OCI-LY1 (cell line): ENCODE measurements at regions not wholly inside any gene's neighbourhood (a gene's known extent, or its start where the extent isn't known, plus 50 kb on each side); places are given as distances from the start of the nearest gene placed in this dataset.

Experiments
- H2AFZ ChIP-seq: fragments of 200-600 bp; sonication (generic), shearing (Covaris generic); 2 replicates; pipeline ENCODE4 v1.6.0; 2014; ENCODE audit warnings: antibody characterized with exemption, mild to moderate bottlenecking, low read length
- H3F3A ChIP-seq: fragments of 200-600 bp; sonication (generic), shearing (Covaris generic); 2 replicates; pipeline ENCODE4 v1.6.0; 2014; ENCODE audit warnings: mild to moderate bottlenecking, antibody characterized with exemption, low read length, moderate library complexity; ENCODE audit not compliant: insufficient read depth
- H3K27ac ChIP-seq: fragments of 200-600 bp; sonication (generic); 2 replicates; pipeline ENCODE4 v1.5.1; 2014; ENCODE audit warnings: low read length, mixed run types, mild to moderate bottlenecking, low read depth; ENCODE audit not compliant: poor library complexity, severe bottlenecking
- H3K27me3 ChIP-seq: fragments of 200-600 bp; sonication (generic); 2 replicates; pipeline ENCODE4 v1.6.0; 2014; ENCODE audit warnings: antibody characterized with exemption, mild to moderate bottlenecking, low read length, moderate library complexity; ENCODE audit not compliant: insufficient read depth
- H3K36me3 ChIP-seq: fragments of 200-600 bp; sonication (generic); 2 replicates; pipeline ENCODE4 v1.6.1; 2014; ENCODE audit warnings: mild to moderate bottlenecking, antibody characterized with exemption, low read length, moderate library complexity, mixed read lengths; ENCODE audit not compliant: insufficient read depth
- H3K4me1 ChIP-seq: fragments of 200-600 bp; sonication (generic); 2 replicates; pipeline ENCODE4 v1.5.1; 2014; ENCODE audit warnings: mild to moderate bottlenecking, low read length, moderate library complexity; ENCODE audit not compliant: insufficient read depth, severe bottlenecking
- H3K4me2 ChIP-seq: fragments of 200-600 bp; sonication (generic), shearing (Covaris generic); 2 replicates; pipeline ENCODE4 v1.6.1; 2014; ENCODE audit warnings: low read length
- H3K4me3 ChIP-seq: fragments of 200-600 bp; sonication (generic); 2 replicates; pipeline ENCODE4 v1.5.1; 2014; ENCODE audit warnings: low read length, low read depth, mild to moderate bottlenecking, mixed read lengths; ENCODE audit not compliant: poor library complexity, severe bottlenecking
- H3K79me2 ChIP-seq: fragments of 200-600 bp; shearing (Covaris generic); 2 replicates; pipeline ENCODE4 v1.6.1; 2016; ENCODE audit warnings: mixed run types, low read length, mixed read lengths; ENCODE audit not compliant: insufficient read depth
- H3K9ac ChIP-seq: fragments of 200-600 bp; sonication (generic), shearing (Covaris generic); 2 replicates; pipeline ENCODE4 v1.6.1; 2014; ENCODE audit warnings: mild to moderate bottlenecking, low read length, mixed read lengths
- H3K9me2 ChIP-seq: fragments of 200-600 bp; sonication (generic), shearing (Covaris generic); 2 replicates; pipeline ENCODE4 v1.6.1; 2014; ENCODE audit warnings: low read depth, mild to moderate bottlenecking, low read length, mixed read lengths
- H3K9me3 ChIP-seq: fragments of 200-600 bp; shearing (Covaris generic); 2 replicates; pipeline ENCODE4 v1.6.1; 2014; ENCODE audit warnings: low read length, mixed read lengths
- H4K20me1 ChIP-seq: fragments of 200-600 bp; sonication (generic), shearing (Covaris generic); 2 replicates; pipeline ENCODE4 v1.6.0; 2016; ENCODE audit warnings: mild to moderate bottlenecking, low read length; ENCODE audit not compliant: insufficient read depth
- CTCF ChIP-seq: fragments of 200-600 bp; sonication (generic), shearing (Covaris generic); IDR thresholded peaks from 2 replicates; pipeline ENCODE4 v1.5.1; 2017; ENCODE audit warnings: mild to moderate bottlenecking, antibody characterized with exemption, low read length, moderate library complexity, mixed read lengths
- EZH2 ChIP-seq: fragments of 200-600 bp; sonication (generic), shearing (Covaris generic); IDR thresholded peaks from 2 replicates; pipeline ENCODE4 v1.8.0; 2017; ENCODE audit warnings: borderline replicate concordance, mixed run types, mild to moderate bottlenecking, antibody characterized with exemption, low read length, moderate library complexity, mixed read lengths

GRCh38 chr2:115946341-115946740 lies 1503.9 kb downstream of the DPP10 start:
- no peaks in the 10 kb centered on the region for H3K79me2 ChIP-seq
- TF ChIP-seq CTCF = no peak
- no peak for TF ChIP-seq EZH2
- no peaks in the 10 kb centered on the region for H3K36me3 ChIP-seq
- no peak overlapping the region for H3K4me2 ChIP-seq
- H3K9ac ChIP-seq = no peak overlapping the region
- no peaks in the 10 kb centered on the region for H3K4me1 ChIP-seq
- H3K27me3 ChIP-seq = no peaks in the 10 kb centered on the region
- H3F3A ChIP-seq = no peaks in the 10 kb centered on the region
- H3K9me3 ChIP-seq = no peaks in the 10 kb centered on the region
- no peaks in the 10 kb centered on the region for H3K9me2 ChIP-seq
- no peak overlapping the region for H2AFZ ChIP-seq
- no peaks in the 10 kb centered on the region for H4K20me1 ChIP-seq
- no peak overlapping the region for H3K27ac ChIP-seq
- H3K4me3 ChIP-seq = no peak overlapping the region

GRCh38 chr2:115946891-115947290 lies 1504.5 kb downstream of the DPP10 start:
- H3K36me3 ChIP-seq = no peaks in the 10 kb centered on the region
- no peaks in the 10 kb centered on the region for H3K27me3 ChIP-seq
- H2AFZ ChIP-seq = no peak overlapping the region
- TF ChIP-seq EZH2 (no peak), CTCF (no peak)
- H3K79me2 ChIP-seq = no peaks in the 10 kb centered on the region
- no peak overlapping the region for H3K27ac ChIP-seq
- H3K4me2 ChIP-seq = no peak overlapping the region
- no peaks in the 10 kb centered on the region for H3K9me3 ChIP-seq
- no peaks in the 10 kb centered on the region for H3K4me1 ChIP-seq
- no peaks in the 10 kb centered on the region for H3F3A ChIP-seq
- no peak overlapping the region for H3K4me3 ChIP-seq
- no peak overlapping the region for H3K9ac ChIP-seq
- H4K20me1 ChIP-seq = no peaks in the 10 kb centered on the region
- H3K9me2 ChIP-seq = no peaks in the 10 kb centered on the region

- no peak for TF ChIP-seq EZH2
- no peak for TF ChIP-seq CTCF
- Histone ChIP-seq H3K4me2 (no peak overlapping the region), H3K4me1 (no peaks in the 10 kb centered on the region), H3K9me3 (no peaks in the 10 kb centered on the region), H3K9me2 (no peaks in the 10 kb centered on the region), H3K9ac (no peak overlapping the region), H3K4me3 (no peak overlapping the region), H3K79me2 (no peaks in the 10 kb centered on the region), H2AFZ (no peak overlapping the region), H3K36me3 (no peaks in the 10 kb centered on the region), H3F3A (no peaks in the 10 kb centered on the region), H3K27ac (no peak overlapping the region), H3K27me3 (no peaks in the 10 kb centered on the region), H4K20me1 (no peaks in the 10 kb centered on the region)
Measured at GRCh38 chr2:115976916-115977315, 1534.5 kb downstream of the DPP10 start.
